ENCODE measurements at regions not wholly inside any gene's neighbourhood (a gene's known extent, or its start where the extent isn't known, plus 50 kb on each side); places are given as distances from the start of the nearest gene placed in this dataset.

GRCh38 chr15:95013381-95013780, 782.0 kb downstream of the MCTP2 start:
- Histone ChIP-seq H3K4me1 (ENCODE audit: insufficient read depth) (peaks cover 8% of the 10 kb centered on the region; the same call in 1 of the 2 replicates), H3K36me3 (ENCODE audit: insufficient read depth) (no peaks in the 10 kb centered on the region), H2AFZ (no peak overlapping the region), H3K4me2 (no peak overlapping the region), H3K9me2 (ENCODE audit: insufficient read depth) (no peaks in the 10 kb centered on the region), H4K20me1 (replicated peaks; ENCODE audit: insufficient read depth) (no peaks in the 10 kb centered on the region), H3F3A (replicated peaks; ENCODE audit: low read depth) (no peaks in the 10 kb centered on the region), H3K79me2 (replicated peaks; ENCODE audit: insufficient read depth) (no peaks in the 10 kb centered on the region), H3K27me3 (ENCODE audit: insufficient read depth) (no peaks in the 10 kb centered on the region), H3K4me3 (no peak overlapping the region), H3K27ac (ENCODE audit: low read depth) (no peak overlapping the region)
- ATAC-seq (no peak), DNase-seq (ENCODE audit: low spot score) (no peak)
- H3K4me1 Mint-ChIP-seq = peaks cover 11% of the 10 kb centered on the region; the same call in 2 of the 3 replicates
- H3K4me3 Mint-ChIP-seq = no peak overlapping the region
- H3K27ac Mint-ChIP-seq = no peak overlapping the region
- H3K27me3 Mint-ChIP-seq (ENCODE audit: insufficient read depth, low read depth, poor library complexity) = peaks cover 2% of the 10 kb centered on the region
- no peak for TF ChIP-seq NANOG (IDR thresholded peaks at IDR 0.05; ENCODE audit: borderline replicate concordance)
- TF ChIP-seq EZH2phosphoT487 (IDR thresholded peaks at IDR 0.05; ENCODE audit: unreplicated experiment) = no peak
- no peak for TF ChIP-seq ZNF462 (CRISPR knock-in tag; IDR thresholded peaks at IDR 0.05)
- no peak for TF ChIP-seq EZH2 (IDR thresholded peaks at IDR 0.05; ENCODE audit: low read depth, unreplicated experiment)
- TF ChIP-seq CTCF (conservative IDR thresholded peaks at IDR 0.05; ENCODE audit: low read depth in 2 of 2) = no peak
- TF ChIP-seq ZNF114 (CRISPR knock-in tag; IDR thresholded peaks at IDR 0.05) = no peak
- no peak for TF ChIP-seq REST (IDR thresholded peaks at IDR 0.05; ENCODE audit: unreplicated experiment)
- no peak for TF ChIP-seq CREB1 (CRISPR knock-in tag; IDR thresholded peaks at IDR 0.05; ENCODE audit: low read depth)
- TF ChIP-seq ETS1 (IDR thresholded peaks at IDR 0.05) = no peak
- no peak for TF ChIP-seq ZNF331 (CRISPR knock-in tag; IDR thresholded peaks at IDR 0.05; ENCODE audit: low read depth)
- TF ChIP-seq STAT1 (IDR thresholded peaks at IDR 0.05; ENCODE audit: unreplicated experiment) = no peak
- no peak for TF ChIP-seq JUNB (IDR thresholded peaks at IDR 0.05; ENCODE audit: unreplicated experiment)
- TF ChIP-seq POLR2AphosphoS5 (IDR thresholded peaks at IDR 0.05; ENCODE audit: low read depth) = no peak
- H3K36me3 Mint-ChIP-seq (ENCODE audit: low read depth) = no peaks in the 10 kb centered on the region
- peaks cover 3% of the 10 kb centered on the region; the same call in 2 of the 3 replicates for H3K9me3 Mint-ChIP-seq
